ENCODE measurements at regions not wholly inside any gene's neighbourhood (a gene's known extent, or its start where the extent isn't known, plus 50 kb on each side); places are given as distances from the start of the nearest gene placed in this dataset.

- no peak for DNase-seq
- Histone ChIP-seq H3K27me3 (ENCODE audit: control insufficient read depth, insufficient read depth, low read length) (no peaks in the 10 kb centered on the region), H3K9me3 (ENCODE audit: control insufficient read depth in 2 of 3, insufficient read depth in 1 of 3, low read length in 3 of 3) (no peaks in the 10 kb centered on the region), H3K4me1 (ENCODE audit: control insufficient read depth in 2 of 3, insufficient read depth in 2 of 3, low read depth in 1 of 3, low read length in 3 of 3) (no peaks in the 10 kb centered on the region), H3K36me3 (ENCODE audit: control insufficient read depth in 2 of 3, insufficient read depth in 3 of 3, low read length in 3 of 3) (no peaks in the 10 kb centered on the region), H3K27ac (ENCODE audit: low read depth in 2 of 2, low read length in 2 of 2) (no peak overlapping the region), H3K4me3 (ENCODE audit: low read length in 3 of 3) (no peak overlapping the region), H3K9ac (ENCODE audit: low read length in 3 of 3) (no peak overlapping the region)
- TF ChIP-seq CTCF (IDR thresholded peaks at IDR 0.05; ENCODE audit: borderline replicate concordance, extremely low read depth, insufficient read depth), result no peak
- no peak for FAIRE-seq
- intact Hi-C loops (cut with DNase I), result no loop called here
Observed at GRCh38 chr10:59585046-59585700, 124.5 kb downstream of the SLC16A9 start.

GRCh38 chr10:59582780-59583179 is 126.9 kb downstream of the SLC16A9 start:
- Histone ChIP-seq H3K4me1 (ENCODE audit: control insufficient read depth in 2 of 3, insufficient read depth in 2 of 3, low read depth in 1 of 3, low read length in 3 of 3) (no peaks in the 10 kb centered on the region), H3K27me3 (ENCODE audit: control insufficient read depth, insufficient read depth, low read length) (no peaks in the 10 kb centered on the region), H3K27ac (ENCODE audit: low read depth in 2 of 2, low read length in 2 of 2) (no peak overlapping the region), H3K36me3 (ENCODE audit: control insufficient read depth in 2 of 3, insufficient read depth in 3 of 3, low read length in 3 of 3) (no peaks in the 10 kb centered on the region), H3K9me3 (ENCODE audit: control insufficient read depth in 2 of 3, insufficient read depth in 1 of 3, low read length in 3 of 3) (no peaks in the 10 kb centered on the region), H3K4me3 (ENCODE audit: low read length in 3 of 3) (no peak overlapping the region), H3K9ac (ENCODE audit: low read length in 3 of 3) (no peak overlapping the region)
- DNase-seq, result no peak
- TF ChIP-seq CTCF (IDR thresholded peaks at IDR 0.05; ENCODE audit: borderline replicate concordance, extremely low read depth, insufficient read depth), result no peak
- intact Hi-C loops (cut with DNase I), result no loop called here
- no peak for FAIRE-seq

- Histone ChIP-seq H3K27me3 (ENCODE audit: control insufficient read depth, insufficient read depth, low read length) (no peaks in the 10 kb centered on the region), H3K4me1 (ENCODE audit: control insufficient read depth in 2 of 3, insufficient read depth in 2 of 3, low read depth in 1 of 3, low read length in 3 of 3) (no peaks in the 10 kb centered on the region), H3K9me3 (ENCODE audit: control insufficient read depth in 2 of 3, insufficient read depth in 1 of 3, low read length in 3 of 3) (no peaks in the 10 kb centered on the region), H3K4me3 (ENCODE audit: low read length in 3 of 3) (no peak overlapping the region), H3K36me3 (ENCODE audit: control insufficient read depth in 2 of 3, insufficient read depth in 3 of 3, low read length in 3 of 3) (no peaks in the 10 kb centered on the region), H3K27ac (ENCODE audit: low read depth in 2 of 2, low read length in 2 of 2) (no peak overlapping the region), H3K9ac (ENCODE audit: low read length in 3 of 3) (no peak overlapping the region)
- no peak for TF ChIP-seq CTCF (IDR thresholded peaks at IDR 0.05; ENCODE audit: borderline replicate concordance, extremely low read depth, insufficient read depth)
- intact Hi-C loops (cut with DNase I), result no loop called here
- DNase-seq (no peak), FAIRE-seq (no peak)
Observed at GRCh38 chr10:59582058-59582457, 127.6 kb downstream of the SLC16A9 start.
